Mucosa of descending colon (tissue), 3 donors: ENCODE measurements at regions not wholly inside any gene's neighbourhood (a gene's known extent, or its start where the extent isn't known, plus 50 kb on each side); places are given as distances from the start of the nearest gene placed in this dataset.
A peak's percentile ranks its signal among the peaks of the same experiment; 100 is the strongest.

Source experiments
- ATAC-seq: fragments of 200-7000 bp; cut with Tn5 transposase; one replicate; pipeline ENCODE4 v1.9.1; 2020; ENCODE audit warnings: mild to moderate bottlenecking, moderate library complexity
- DNase-seq, 3 donors: peaks; one replicate each; pipeline ENCODE4 v3.0.0-alpha.2; 2020
- H3K36me3 ChIP-seq: fragments of 200-600 bp; one replicate; pipeline ENCODE4 v1.8.0; 2021; ENCODE audit warnings: low read depth, mild to moderate bottlenecking
- H3K4me1 ChIP-seq: fragments of 200-600 bp; one replicate; pipeline ENCODE4 v1.8.0; 2021; ENCODE audit warnings: low read depth, mild to moderate bottlenecking
- H3K4me3 ChIP-seq: fragments of 200-600 bp; one replicate; pipeline ENCODE4 v1.8.0; 2021; ENCODE audit warnings: mild to moderate bottlenecking
- H3K9me3 ChIP-seq: fragments of 200-600 bp; one replicate; pipeline ENCODE4 v1.8.0; 2021; ENCODE audit warnings: mild to moderate bottlenecking
- CTCF ChIP-seq: fragments of 200-600 bp; IDR thresholded peaks from one replicate; pipeline ENCODE4 v1.8.0; 2022; ENCODE audit warnings: antibody characterized with exemption, mild to moderate bottlenecking
- intact Hi-C, 2 donors: fragments of 100-400 bp; cut with DNase I in 1 of 2; cut with micrococcal nuclease in 1 of 2; formaldehyde crosslinking; loops; one replicate each; pipeline versions ENCODE4 v1.11.0 to v1.11.1; 2022; cut with DNase I, micrococcal nuclease
- donor health status: DM: no; HTN: no; CAD: no; lungs with moderate emphysema.
- donor health status: DM: no; HTN: no; CAD: no.
- donor health status: DM: no; HTN: yes; CAD: no.

DNA sequence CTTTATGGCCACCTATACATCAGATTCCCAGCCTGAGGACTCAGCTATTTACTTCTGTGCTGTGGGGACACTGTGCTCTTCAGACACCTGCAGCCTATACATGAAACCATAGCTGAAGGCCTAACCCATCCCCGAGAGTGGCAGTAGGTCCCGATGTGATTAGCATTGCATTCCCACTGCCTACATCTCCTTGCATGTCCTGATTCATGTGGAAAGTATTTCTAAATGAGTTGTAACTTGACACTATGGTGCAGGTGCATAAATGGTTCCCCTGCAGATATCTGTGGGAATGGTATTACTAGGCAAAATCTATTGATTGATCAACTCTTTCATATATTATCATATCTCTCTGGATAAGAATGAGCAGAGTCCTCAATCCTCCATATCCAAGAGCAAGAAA lies 433.5 kb downstream of the DAD1 start:
- intact Hi-C loops, result no loop called here
- Histone ChIP-seq H3K4me3 (no peak overlapping the region), H3K4me1 (peaks cover 30% of the 10 kb centered on the region), H3K36me3 (no peaks in the 10 kb centered on the region), H3K9me3 (no peaks in the 10 kb centered on the region)
- no peak for DNase-seq
- TF ChIP-seq CTCF, result no peak
- no peak for ATAC-seq

DNA sequence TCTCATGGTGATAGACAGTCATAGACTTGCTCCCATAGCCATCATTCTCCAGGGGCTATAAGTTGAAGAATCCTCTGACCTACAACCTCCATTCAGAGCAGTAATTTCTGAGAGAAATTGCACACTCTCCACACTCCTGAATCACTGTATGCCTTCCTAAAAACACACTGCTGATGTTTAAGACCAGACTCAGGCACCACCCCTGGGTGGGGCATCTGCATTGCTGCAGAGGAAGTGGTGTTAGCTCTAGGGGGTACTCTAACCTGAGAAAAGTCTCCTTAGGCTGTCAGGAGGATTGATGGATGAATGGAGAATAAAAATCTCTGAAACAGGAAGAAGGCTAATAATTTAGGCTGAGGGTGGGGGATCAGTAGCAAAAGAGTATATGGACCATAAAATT lies 436.1 kb downstream of the DAD1 start:
- DNase-seq (peak in 2 of 3 donors; percentile 51 to 56), ATAC-seq (peak; percentile 63)
- TF ChIP-seq CTCF, result no peak
- Histone ChIP-seq H3K36me3 (no peaks in the 10 kb centered on the region), H3K9me3 (no peaks in the 10 kb centered on the region), H3K4me1 (peaks cover 18% of the 10 kb centered on the region), H3K4me3 (no peak overlapping the region)
- intact Hi-C loops, result no loop called here

GRCh38 chr14:22152161-22152870 lies 436.7 kb downstream of the DAD1 start:
- ATAC-seq (peak; percentile 10), DNase-seq (no peak)
- H3K4me1 ChIP-seq, result peaks cover 14% of the 10 kb centered on the region
- intact Hi-C loops, result no loop called here
- no peaks in the 10 kb centered on the region for H3K9me3 ChIP-seq
- no peaks in the 10 kb centered on the region for H3K36me3 ChIP-seq
- no peak overlapping the region for H3K4me3 ChIP-seq
- no peak for TF ChIP-seq CTCF

- H3K9me3 ChIP-seq, result no peaks in the 10 kb centered on the region
- intact Hi-C loops, result no loop called here
- no peak for TF ChIP-seq CTCF
- H3K4me1 ChIP-seq, result peaks cover 14% of the 10 kb centered on the region
- DNase-seq (peak in 1 of 3 donors; percentile 45), ATAC-seq (peak; percentile 94)
- H3K4me3 ChIP-seq, result no peak overlapping the region
- H3K36me3 ChIP-seq, result no peaks in the 10 kb centered on the region
These were observed 437.9 kb downstream of the DAD1 start for GRCh38 chr14:22151121-22151520.

DNA sequence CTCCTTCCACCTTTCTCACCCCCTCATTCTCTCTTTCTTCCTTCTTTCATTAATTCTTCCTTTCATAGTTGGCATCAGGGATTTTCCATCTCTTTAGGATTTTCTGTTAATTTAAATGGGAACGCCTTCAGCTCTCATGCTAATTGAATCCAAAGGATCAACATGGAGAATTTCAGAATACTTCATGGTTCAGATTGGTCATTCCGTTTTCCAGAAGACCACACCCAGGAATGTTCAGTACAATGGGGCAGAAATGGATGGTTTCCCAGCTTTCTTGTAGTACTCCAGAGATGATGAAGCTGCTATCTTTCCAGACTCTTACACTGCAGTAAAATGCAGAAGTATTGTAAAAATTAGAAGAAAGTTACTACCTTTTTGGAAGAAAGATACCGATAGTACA lies 440.0 kb downstream of the DAD1 start:
- Histone ChIP-seq H3K36me3 (no peaks in the 10 kb centered on the region), H3K9me3 (no peaks in the 10 kb centered on the region), H3K4me3 (no peak overlapping the region), H3K4me1 (peaks cover 14% of the 10 kb centered on the region)
- TF ChIP-seq CTCF, result no peak
- DNase-seq (no peak), ATAC-seq (no peak)
- intact Hi-C loops, result no loop called here

GRCh38 chr14:22147716-22148115 lies 441.3 kb downstream of the DAD1 start:
- Histone ChIP-seq H3K4me3 (no peak overlapping the region), H3K4me1 (peaks cover 11% of the 10 kb centered on the region), H3K36me3 (no peaks in the 10 kb centered on the region), H3K9me3 (no peaks in the 10 kb centered on the region)
- ATAC-seq (no peak), DNase-seq (no peak)
- intact Hi-C loops, result no loop called here
- TF ChIP-seq CTCF, result no peak
